ENCODE measurements at regions not wholly inside any gene's neighbourhood (a gene's known extent, or its start where the extent isn't known, plus 50 kb on each side); places are given as distances from the start of the nearest gene placed in this dataset.

GRCh38 chr15:47824147-47824546, 106.8 kb downstream of the SEMA6D start:
- no peak for DNase-seq (ENCODE audit: low spot score)

GRCh38 chr15:47829667-47830066, 112.4 kb downstream of the SEMA6D start:
- DNase-seq (ENCODE audit: low spot score), result no peak

GRCh38 chr15:47834093-47834492, 116.8 kb downstream of the SEMA6D start:
- no peak for DNase-seq (ENCODE audit: low spot score)

GRCh38 chr15:47839233-47839825, 122.0 kb downstream of the SEMA6D start:
- no peak for DNase-seq (ENCODE audit: low spot score)

- no peak for DNase-seq (ENCODE audit: low spot score)
Observed at GRCh38 chr15:47843124-47843663, 125.9 kb downstream of the SEMA6D start.

GRCh38 chr15:47844437-47844836, 127.1 kb downstream of the SEMA6D start:
- DNase-seq (ENCODE audit: low spot score), result no peak

- no peak for DNase-seq (ENCODE audit: low spot score)
Observed at GRCh38 chr15:47846128-47846868, 129.0 kb downstream of the SEMA6D start.

GRCh38 chr15:47846876-47847275, 129.6 kb downstream of the SEMA6D start:
- DNase-seq (ENCODE audit: low spot score), result no peak

GRCh38 chr15:47856071-47856470, 138.8 kb downstream of the SEMA6D start:
- DNase-seq (ENCODE audit: low spot score), result no peak

- DNase-seq (ENCODE audit: low spot score), result no peak
Observed at GRCh38 chr15:47857014-47857775, 139.9 kb downstream of the SEMA6D start.

- no peak for DNase-seq (ENCODE audit: low spot score)
Observed at GRCh38 chr15:47857776-47858167, 140.5 kb downstream of the SEMA6D start.

GRCh38 chr15:47861111-47861903, 144.0 kb downstream of the SEMA6D start:
- DNase-seq (ENCODE audit: low spot score), result no peak

- DNase-seq (ENCODE audit: low spot score), result no peak
Observed at GRCh38 chr15:47862402-47862801, 145.1 kb downstream of the SEMA6D start.

GRCh38 chr15:47866446-47866845, 149.1 kb downstream of the SEMA6D start:
- DNase-seq (ENCODE audit: low spot score), result no peak

GRCh38 chr15:47870300-47870955, 153.1 kb downstream of the SEMA6D start:
- DNase-seq (ENCODE audit: low spot score), result no peak

- peak; percentile 70 for DNase-seq (ENCODE audit: low spot score)
Observed at GRCh38 chr15:47870956-47871625, 153.8 kb downstream of the SEMA6D start.

- DNase-seq (ENCODE audit: low spot score), result no peak
Observed at GRCh38 chr15:47872208-47872607, 154.9 kb downstream of the SEMA6D start.

GRCh38 chr15:47872869-47873432, 155.6 kb downstream of the SEMA6D start:
- no peak for DNase-seq (ENCODE audit: low spot score)

GRCh38 chr15:47876986-47877385, 159.7 kb downstream of the SEMA6D start:
- DNase-seq (ENCODE audit: low spot score), result no peak

GRCh38 chr15:47877836-47878235, 160.5 kb downstream of the SEMA6D start:
- DNase-seq (ENCODE audit: low spot score), result no peak

GRCh38 chr15:47885920-47886319, 168.6 kb downstream of the SEMA6D start:
- DNase-seq (ENCODE audit: low spot score), result peak; percentile 82

All from AG08395 (cell line).